ENCODE measurements at regions not wholly inside any gene's neighbourhood (a gene's known extent, or its start where the extent isn't known, plus 50 kb on each side); places are given as distances from the start of the nearest gene placed in this dataset.

DNA sequence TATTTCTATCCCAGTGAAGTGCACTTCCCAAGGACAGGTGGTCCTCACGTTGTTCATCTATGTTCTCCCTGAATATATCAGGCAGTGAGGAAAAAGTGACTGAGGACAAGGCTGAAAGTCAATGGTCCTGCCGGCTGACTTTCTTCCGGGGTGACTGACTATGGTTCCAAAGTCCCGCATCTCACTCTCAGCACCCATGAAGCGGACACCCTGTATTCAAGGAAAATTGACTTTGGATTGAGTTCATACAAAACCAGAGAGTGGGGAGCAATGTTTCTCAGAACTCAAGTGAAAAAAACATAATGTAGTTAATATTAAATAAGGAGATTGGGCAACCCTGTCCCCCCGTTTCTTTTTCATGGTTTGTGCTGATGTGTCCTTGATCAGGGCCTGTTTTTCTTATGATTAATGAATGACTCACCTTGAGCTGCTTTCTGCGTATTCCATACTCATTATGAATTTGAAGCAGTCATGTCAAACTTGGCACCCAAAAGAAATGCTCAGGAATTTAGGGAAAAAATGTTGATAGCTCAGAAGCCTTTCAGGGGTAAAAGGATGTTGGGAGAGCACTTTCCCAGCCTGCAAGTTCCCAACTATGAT lies 184.0 kb downstream of the CYLD start:
- DNase-seq (ENCODE audit: low read depth): no peak

DNA sequence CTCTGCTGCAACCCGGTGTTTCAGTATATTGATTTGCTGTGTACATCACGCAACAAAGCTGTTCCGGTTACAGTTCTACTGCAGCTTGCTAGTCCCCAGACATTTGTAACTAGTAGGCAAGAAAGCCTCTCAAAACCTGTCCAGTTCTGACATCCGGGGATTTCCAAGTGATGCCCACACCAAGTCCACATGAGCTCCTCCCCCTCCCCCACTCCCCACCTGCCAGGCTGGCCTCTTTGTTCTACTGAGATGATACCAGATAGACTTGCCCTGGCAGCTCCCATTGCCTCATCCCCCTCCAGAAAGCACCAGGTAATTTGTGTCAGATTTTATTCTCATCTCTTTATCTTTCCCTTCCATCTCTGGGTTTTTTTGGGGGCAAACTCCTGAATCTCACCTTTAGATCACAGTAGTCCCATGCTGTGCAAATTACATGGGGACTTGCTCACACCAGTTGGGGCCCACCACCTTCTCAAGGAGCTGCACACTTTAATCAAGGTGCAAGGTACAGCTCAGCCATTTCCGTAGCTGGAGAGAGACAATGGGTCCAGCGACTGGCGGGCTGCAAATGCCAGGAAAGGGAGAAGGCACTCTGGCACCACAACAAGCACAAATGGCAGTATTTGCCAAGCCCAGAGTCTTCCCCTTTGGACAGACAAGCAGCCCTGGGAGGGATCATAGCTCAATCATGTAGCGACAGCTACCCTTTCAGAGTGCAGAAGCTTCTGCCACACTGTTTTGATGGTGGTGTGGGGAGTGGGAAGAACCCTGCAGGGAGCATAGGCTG lies 183.1 kb downstream of the CYLD start:
- no peak for DNase-seq (ENCODE audit: low read depth)

DNA sequence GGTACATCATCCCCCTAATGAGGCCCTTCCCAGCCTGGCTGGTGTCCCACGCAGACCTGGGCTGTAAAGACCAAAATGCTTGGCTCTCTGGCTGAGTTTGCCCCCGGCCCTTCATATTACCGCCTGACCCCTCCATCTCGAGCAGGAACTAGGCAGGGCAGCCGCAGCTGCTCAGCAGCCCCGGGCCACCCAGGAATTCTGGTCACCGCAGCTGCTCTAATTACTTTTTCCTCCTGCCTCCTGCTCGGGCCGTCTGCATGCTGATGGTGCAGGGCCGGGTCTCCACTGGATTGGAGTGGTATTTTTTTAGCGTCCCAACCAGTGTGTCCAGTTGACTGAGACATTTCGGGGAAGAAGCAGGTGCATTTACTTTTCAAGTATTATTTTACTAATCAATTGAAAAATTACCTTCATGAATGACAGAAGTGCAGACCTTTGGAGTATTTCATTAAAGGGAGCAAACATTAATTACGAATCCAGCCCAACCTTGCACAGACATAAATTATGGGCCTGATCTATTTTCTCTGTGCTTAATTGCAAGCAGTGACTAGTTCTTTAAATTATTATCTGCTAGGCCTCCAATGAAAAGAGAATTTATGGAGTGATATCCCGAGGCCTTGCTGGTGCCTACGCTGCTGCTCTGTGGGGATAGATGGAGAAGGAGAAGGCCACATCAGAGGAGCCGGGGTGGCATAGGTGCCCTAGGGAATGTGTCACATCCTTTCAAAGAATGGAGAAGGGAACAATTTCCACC lies 176.2 kb downstream of the CYLD start:
- DNase-seq (ENCODE audit: low read depth): no peak

DNA sequence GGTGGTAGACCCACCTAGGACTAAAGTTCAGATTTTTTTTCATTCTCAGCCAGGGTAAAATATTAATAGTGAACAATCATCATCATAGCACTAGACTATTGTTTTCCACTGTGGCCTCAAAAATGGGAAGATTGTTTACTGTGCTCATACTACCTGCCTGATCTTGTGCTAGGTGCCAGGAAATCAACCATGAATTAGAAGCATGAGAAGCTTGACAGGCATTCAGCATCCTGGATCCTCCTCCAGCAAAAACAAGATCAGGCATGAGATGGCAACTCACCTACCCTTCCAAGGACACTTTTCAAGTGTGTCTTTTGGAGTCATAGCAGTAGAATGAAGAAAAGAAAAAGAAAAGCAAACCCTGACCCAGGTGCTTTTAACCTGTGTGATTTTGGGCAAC lies 174.2 kb downstream of the CYLD start:
- DNase-seq (ENCODE audit: low read depth): no peak

- no peak for DNase-seq (ENCODE audit: low read depth)
Measured at GRCh38 chr16:50915120-50915519, 173.2 kb downstream of the CYLD start.

- no peak for DNase-seq (ENCODE audit: low read depth)
Measured at GRCh38 chr16:50910736-50911100, 168.8 kb downstream of the CYLD start.

- no peak for DNase-seq (ENCODE audit: low read depth)
Measured at GRCh38 chr16:50909831-50910735, 168.2 kb downstream of the CYLD start.

- DNase-seq (ENCODE audit: low read depth): no peak
Measured at GRCh38 chr16:50908468-50908867, 166.6 kb downstream of the CYLD start.

- no peak for DNase-seq (ENCODE audit: low read depth)
Measured at GRCh38 chr16:50906454-50906853, 164.6 kb downstream of the CYLD start.

- no peak for DNase-seq (ENCODE audit: low read depth)
Measured at GRCh38 chr16:50902457-50902856, 160.6 kb downstream of the CYLD start.

DNA sequence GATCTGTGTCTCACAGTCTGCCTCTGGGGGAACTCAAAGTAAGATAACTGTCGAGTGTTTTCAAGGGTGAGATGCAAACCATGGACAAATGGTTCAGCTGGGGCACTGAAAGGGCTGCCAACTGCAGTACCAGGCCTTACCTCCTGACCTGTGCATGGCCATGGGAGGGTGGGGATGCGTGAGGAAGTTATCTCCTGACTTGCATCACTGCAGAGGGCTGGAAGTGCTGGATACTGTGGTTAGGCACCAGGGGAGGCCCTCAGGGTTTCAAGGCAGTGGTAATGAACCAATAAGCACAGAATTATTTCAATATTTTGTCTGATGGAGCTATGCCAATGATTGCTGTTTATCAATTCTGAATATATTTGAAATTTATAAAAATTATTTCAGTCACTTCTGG lies 159.2 kb downstream of the CYLD start:
- no peak for DNase-seq (ENCODE audit: low read depth)

DNA sequence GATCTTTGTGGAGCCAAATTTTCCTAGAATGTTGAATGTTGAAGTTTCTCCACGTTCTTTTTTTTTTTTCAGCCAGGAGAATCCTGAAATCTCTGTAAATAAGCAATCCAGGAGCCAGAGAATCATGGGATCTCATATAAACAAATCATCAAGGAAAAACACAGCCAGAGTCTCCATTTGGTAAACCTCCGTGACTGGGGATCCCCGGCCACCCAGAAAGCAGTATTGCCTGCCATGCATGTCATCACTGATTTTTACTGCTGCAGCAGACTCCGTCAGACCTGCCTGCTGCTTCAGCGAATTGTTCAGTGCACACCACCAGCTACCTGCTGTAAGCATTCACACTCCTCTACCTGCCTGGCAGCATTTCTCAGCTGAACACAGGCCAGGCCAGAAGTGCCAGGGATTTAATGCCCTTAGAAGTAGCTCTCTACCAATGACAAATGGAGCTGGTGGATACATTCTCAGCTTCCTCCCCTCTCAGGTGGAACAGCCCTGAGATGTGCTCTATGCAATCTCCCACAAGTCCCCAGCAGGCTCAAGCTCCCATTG lies 158.6 kb downstream of the CYLD start:
- no peak for DNase-seq (ENCODE audit: low read depth)

- no peak for DNase-seq (ENCODE audit: low read depth)
Measured at GRCh38 chr16:50899951-50900350, 158.1 kb downstream of the CYLD start.

DNA sequence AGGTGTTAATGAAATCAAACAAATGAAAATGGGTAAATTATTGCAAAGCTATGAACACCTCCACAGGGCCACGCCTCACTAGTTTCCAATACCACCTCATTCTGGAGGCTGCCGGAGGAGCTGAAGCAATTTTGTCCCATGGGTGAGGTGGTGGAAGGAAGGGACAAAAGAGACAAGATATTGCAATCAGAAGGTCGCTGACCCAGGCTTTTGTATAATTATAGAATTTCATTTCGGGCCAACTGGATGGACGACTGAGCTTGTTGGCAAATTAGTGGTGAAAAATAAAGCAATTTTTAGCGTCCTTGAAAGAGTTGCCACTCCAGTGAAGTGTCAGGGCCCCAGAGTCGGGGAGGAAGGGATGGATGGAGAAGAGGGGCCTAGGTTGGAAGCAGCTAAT lies 147.9 kb downstream of the CYLD start:
- DNase-seq (ENCODE audit: low read depth): no peak

DNA sequence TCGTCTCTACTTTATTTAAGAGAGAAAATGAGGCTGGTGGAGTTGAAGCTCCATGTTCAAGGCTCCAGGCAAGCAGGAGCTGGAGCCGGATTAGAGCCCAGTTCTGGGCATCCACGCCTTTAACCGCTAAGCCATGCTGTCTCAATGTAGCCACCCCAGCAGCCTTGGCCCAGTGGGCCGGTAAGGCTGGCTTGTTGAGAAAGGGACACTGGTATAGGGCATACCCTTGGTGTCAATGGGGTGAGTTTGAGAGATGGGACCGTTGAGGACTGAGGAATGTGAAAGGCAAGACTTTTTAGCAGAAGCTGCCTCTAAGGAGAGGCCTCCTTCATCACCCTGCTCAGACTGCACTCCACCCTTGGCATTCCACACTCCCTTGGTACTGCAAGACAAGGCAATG lies 147.4 kb downstream of the CYLD start:
- no peak for DNase-seq (ENCODE audit: low read depth)

GRCh38 chr16:50888486-50889261 lies 146.8 kb downstream of the CYLD start:
- no peak for DNase-seq (ENCODE audit: low read depth)

DNA sequence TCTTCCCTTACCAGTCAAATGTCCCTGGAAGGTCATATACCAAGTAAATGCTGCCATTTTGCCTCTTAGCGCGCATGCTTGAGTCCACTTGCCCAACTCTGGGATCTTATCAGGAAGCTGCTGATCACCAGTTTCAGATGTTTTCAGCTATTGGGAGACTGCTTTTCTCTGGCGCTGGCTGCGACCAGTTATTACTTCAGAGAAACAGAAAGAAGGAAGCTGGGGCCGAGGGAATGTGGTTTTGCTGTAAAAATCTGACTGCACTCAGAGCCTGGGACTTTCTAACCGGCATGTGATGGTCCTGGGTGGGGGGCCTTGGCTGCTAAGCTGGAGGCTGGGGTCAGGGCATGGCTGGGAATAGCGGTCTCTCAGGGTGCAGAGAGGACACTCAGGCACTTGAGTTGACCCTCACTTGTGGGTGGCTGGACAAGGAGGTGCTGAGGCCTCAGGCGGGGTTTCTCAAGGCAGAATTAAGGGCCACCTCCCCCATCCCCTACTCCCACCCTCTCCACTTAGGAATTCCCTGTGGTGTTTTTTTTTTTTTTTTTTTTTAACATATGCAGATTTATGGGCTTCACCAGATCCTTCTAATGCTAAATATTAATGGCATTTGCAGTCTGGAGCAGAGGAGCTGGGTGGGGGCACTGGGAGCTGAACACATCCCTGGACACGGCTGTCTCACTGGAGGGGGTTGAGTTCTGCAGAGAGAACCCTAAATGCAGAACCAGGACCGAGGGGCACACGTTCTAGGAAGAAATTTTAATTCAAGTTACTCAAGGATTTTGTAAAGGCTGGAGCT lies 145.8 kb downstream of the CYLD start:
- no peak for DNase-seq (ENCODE audit: low read depth)

DNA sequence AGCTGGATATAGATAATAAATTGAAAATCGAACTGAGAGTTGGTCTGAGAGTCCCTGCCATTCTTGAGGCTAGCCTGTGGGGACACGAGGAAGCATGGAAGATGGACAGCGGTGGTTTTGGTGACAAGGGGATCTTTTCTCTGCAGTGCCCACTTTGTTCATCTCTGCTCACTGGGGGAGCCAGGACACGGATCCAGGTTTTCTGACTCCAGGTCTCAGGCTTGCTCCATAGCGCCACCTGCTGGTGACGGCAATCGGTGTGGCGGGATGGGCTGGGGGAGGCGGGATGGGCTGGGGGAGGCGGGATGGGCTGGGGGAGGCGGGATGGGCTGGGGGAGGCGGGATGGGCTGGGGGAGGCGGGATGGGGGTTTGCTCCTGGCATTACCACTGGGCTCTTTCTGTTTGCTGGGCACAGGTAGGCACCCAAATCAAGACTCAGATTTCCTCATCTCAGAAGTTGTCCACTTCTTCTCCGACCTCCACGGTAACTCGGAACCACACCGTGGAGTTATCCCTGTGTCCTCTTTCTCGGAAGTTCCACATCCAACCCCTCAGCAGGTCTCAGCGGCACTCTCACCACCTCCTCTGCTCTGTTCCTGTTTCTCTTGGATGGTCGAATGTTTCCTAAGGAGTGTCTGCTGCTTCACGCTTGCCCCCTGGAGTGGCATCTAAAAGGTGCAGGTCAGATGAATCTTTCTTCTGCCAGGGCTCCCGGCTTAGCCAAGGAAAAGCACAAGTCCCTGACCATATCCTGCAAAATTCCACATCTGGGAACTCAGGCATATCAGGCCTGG lies 142.4 kb downstream of the CYLD start:
- no peak for DNase-seq (ENCODE audit: low read depth)

GRCh38 chr16:50881956-50882355 lies 140.1 kb downstream of the CYLD start:
- no peak for DNase-seq (ENCODE audit: low read depth)

Measured in myocyte (in vitro differentiated cells).